H1 (cell line): ENCODE measurements at regions not wholly inside any gene's neighbourhood (a gene's known extent, or its start where the extent isn't known, plus 50 kb on each side); places are given as distances from the start of the nearest gene placed in this dataset.

ENCODE experiments used
- CTCF ChIA-PET: fragments of 300-600 bp; sonication (Branson Sonifier 250); formaldehyde crosslinking; loops from one replicate; lab custom pipeline; 2021; ENCODE audit not compliant: partially characterized antibody; lab: Charles Lee
- POLR2A ChIA-PET: fragments of 300-600 bp; sonication (Branson Sonifier 250); formaldehyde crosslinking; loops from one replicate; lab custom pipeline; 2021; ENCODE audit warnings: inconsistent platforms; ENCODE audit not compliant: partially characterized antibody; lab: Charles Lee
- DNase-seq, 2 experiments: peaks; one replicate each; pipeline versions ENCODE4 v3.0.0 to v3.0.0-alpha.2; 2010 to 2022; ENCODE audit warnings: low spot score in 2 of 2, low read depth in 1 of 2, mixed read lengths in 1 of 2
- FAIRE-seq: peaks from 2 replicates; lab custom pipeline; 2011; peaks lifted over from hg19 to GRCh38; lab: Jason Lieb, UNC
- H2AFZ ChIP-seq: 2 replicates; pipeline ENCODE4 v1.8.1; 2012; ENCODE audit warnings: low read length, inconsistent platforms
- H2AK5ac ChIP-seq: 2 replicates; pipeline ENCODE4 v1.6.1; 2013; ENCODE audit warnings: low read depth, low read length
- H2BK120ac ChIP-seq: replicated peaks from 2 replicates; pipeline ENCODE3; 2013; ENCODE audit warnings: low read depth, low read length, inconsistent platforms
- H2BK12ac ChIP-seq: 2 replicates; pipeline ENCODE4 v1.6.1; 2013; ENCODE audit warnings: low read depth, low read length
- H2BK15ac ChIP-seq: 2 replicates; pipeline ENCODE4 v1.6.1; 2013; ENCODE audit warnings: low read length
- H2BK20ac ChIP-seq: 2 replicates; pipeline ENCODE4 v1.6.1; 2013; ENCODE audit warnings: low read length
- H2BK5ac ChIP-seq: 2 replicates; pipeline ENCODE4 v1.6.1; 2013; ENCODE audit warnings: low read depth, low read length
- H3K14ac ChIP-seq: 2 replicates; pipeline ENCODE4 v1.6.1; 2013; ENCODE audit warnings: inconsistent platforms; ENCODE audit not compliant: insufficient read length
- H3K18ac ChIP-seq: 2 replicates; pipeline ENCODE4 v1.6.1; 2013; ENCODE audit warnings: low read length; ENCODE audit errors: extremely low read depth
- H3K23ac ChIP-seq: 2 replicates; pipeline ENCODE4 v1.6.1; 2013; ENCODE audit warnings: inconsistent platforms; ENCODE audit not compliant: insufficient read length
- H3K23me2 ChIP-seq: 2 replicates; pipeline ENCODE4 v1.6.1; 2013; ENCODE audit warnings: low read depth, low read length
- H3K27ac ChIP-seq: 2 replicates; pipeline ENCODE4 v1.6.1; 2011; ENCODE audit warnings: low read depth, low read length, inconsistent platforms
- H3K27me3 ChIP-seq, 4 experiments: replicated peaks in 1 of 4; 1 replicate in 1 of 4; 2 replicates in 3 of 4; pipeline versions ENCODE4 v1.6.1 to v1.8.1; 2011 to 2013; ENCODE audit warnings: low read length in 3 of 4, mild to moderate bottlenecking in 3 of 4, inconsistent platforms in 2 of 4, mixed read lengths in 2 of 4, moderate library complexity in 1 of 4; ENCODE audit not compliant: control insufficient read depth in 3 of 4, insufficient read depth in 3 of 4; ENCODE audit errors: extremely low read depth in 1 of 4
- H3K36me3 ChIP-seq, 4 experiments: 2 replicates each; pipeline versions ENCODE4 v1.6.1 to v1.8.1; 2011 to 2013; ENCODE audit warnings: mild to moderate bottlenecking in 4 of 4, low read length in 3 of 4, moderate library complexity in 2 of 4, control low read depth in 1 of 4, inconsistent platforms in 1 of 4; ENCODE audit not compliant: insufficient read depth in 4 of 4, control insufficient read depth in 2 of 4
- H3K4ac ChIP-seq: replicated peaks from 2 replicates; pipeline ENCODE3; 2013; ENCODE audit warnings: low read length, low read depth, mixed read lengths, inconsistent platforms; ENCODE audit not compliant: insufficient read length
- H3K4me1 ChIP-seq, 4 experiments: replicated peaks in 1 of 4; 1 replicate in 1 of 4; 2 replicates in 3 of 4; pipeline versions ENCODE4 v1.6.1 to v1.8.1; 2011 to 2013; ENCODE audit warnings: low read length in 3 of 4, inconsistent platforms in 2 of 4, mixed read lengths in 1 of 4; ENCODE audit not compliant: insufficient read depth in 4 of 4, control insufficient read depth in 3 of 4
- H3K4me2 ChIP-seq, 2 experiments: 2 replicates each; pipeline versions ENCODE4 v1.6.1 to v1.8.1; 2011 to 2013; ENCODE audit warnings: low read depth in 2 of 2, low read length in 2 of 2, control low read depth in 1 of 2, inconsistent platforms in 1 of 2, mild to moderate bottlenecking in 1 of 2; ENCODE audit not compliant: insufficient read depth in 1 of 2
- H3K4me3 ChIP-seq, 4 experiments: fragments of 200-600, 300-600 bp in 1 of 4; sonication (generic), shearing (Covaris generic), sonication (Bioruptor Twin) in 1 of 4; 2 replicates each; pipeline versions ENCODE4 v1.5.1 to v1.8.1; 2011 to 2016; ENCODE audit warnings: low read length in 4 of 4, low read depth in 3 of 4, control low read depth in 2 of 4, inconsistent platforms in 2 of 4, mild to moderate bottlenecking in 2 of 4, mixed read lengths in 1 of 4, moderate library complexity in 1 of 4; ENCODE audit not compliant: insufficient read depth in 2 of 4; ENCODE audit errors: extremely low read depth in 1 of 4
- H3K56ac ChIP-seq: replicated peaks from 2 replicates; pipeline ENCODE3; 2013; ENCODE audit warnings: low read depth, mild to moderate bottlenecking, mixed read lengths, low read length, inconsistent platforms; ENCODE audit not compliant: insufficient read length
- H3K79me1 ChIP-seq: 2 replicates; pipeline ENCODE4 v1.6.1; 2013; ENCODE audit warnings: low read depth, low read length, control low read depth
- H3K79me2 ChIP-seq, 2 experiments: 2 replicates each; pipeline versions ENCODE4 v1.6.1 to v1.8.1; 2012 to 2013; ENCODE audit warnings: low read length in 2 of 2, mild to moderate bottlenecking in 2 of 2, inconsistent platforms in 1 of 2; ENCODE audit not compliant: insufficient read depth in 2 of 2, control insufficient read depth in 1 of 2
- H3K9ac ChIP-seq, 4 experiments: replicated peaks in 1 of 4; 1 replicate in 1 of 4; 2 replicates in 3 of 4; pipeline versions ENCODE4 v1.6.1 to v1.8.1; 2011 to 2013; ENCODE audit warnings: low read depth in 3 of 4, low read length in 3 of 4, control low read depth in 2 of 4, mild to moderate bottlenecking in 2 of 4, moderate library complexity in 2 of 4, inconsistent platforms in 1 of 4; ENCODE audit errors: extremely low read depth in 1 of 4
- H3K9me3 ChIP-seq, 2 experiments: 2 replicates each; pipeline versions ENCODE4 v1.6.1 to v1.8.1; 2012 to 2013; ENCODE audit warnings: mild to moderate bottlenecking in 2 of 2, moderate library complexity in 2 of 2, control low read depth in 1 of 2, inconsistent platforms in 1 of 2, low read depth in 1 of 2, low read length in 1 of 2, mixed read lengths in 1 of 2; ENCODE audit not compliant: insufficient read depth in 2 of 2
- H4K20me1 ChIP-seq, 2 experiments: replicated peaks in 1 of 2; 2 replicates each; pipeline versions ENCODE3 to v1.8.1; 2011 to 2013; ENCODE audit warnings: inconsistent platforms in 2 of 2, low read length in 2 of 2, mild to moderate bottlenecking in 1 of 2; ENCODE audit not compliant: insufficient read depth in 2 of 2, control insufficient read depth in 1 of 2
- H4K5ac ChIP-seq: 2 replicates; pipeline ENCODE4 v1.6.1; 2013; ENCODE audit warnings: low read length, low read depth, mixed read lengths, inconsistent platforms; ENCODE audit not compliant: insufficient read length
- H4K8ac ChIP-seq: 2 replicates; pipeline ENCODE4 v1.8.0; 2013; ENCODE audit warnings: mild to moderate bottlenecking, moderate library complexity, low read length, inconsistent platforms; ENCODE audit not compliant: insufficient read depth; ENCODE audit errors: extremely low read depth
- H4K91ac ChIP-seq: replicated peaks from 2 replicates; pipeline ENCODE3; 2013; ENCODE audit warnings: low read length, mixed read lengths, inconsistent platforms; ENCODE audit not compliant: insufficient read length
- NRF1 ChIP-seq: IDR thresholded peaks from 2 replicates; pipeline ENCODE4 v1.6.1; 2011; ENCODE audit warnings: mild to moderate bottlenecking, low read depth, low read length, improper control_type of control experiment
- WGBS, 2 experiments: shearing (Covaris generic) in 1 of 2; methylation state at CpG; one replicate each; pipeline versions ENCODE4 v1.1.6 to v1.1.7; 2013 to 2015; ENCODE audit warnings: low lambda C conversion rate in 2 of 2, mixed read lengths in 2 of 2, inconsistent platforms in 1 of 2, low coverage in 1 of 2, missing lambda C conversion rate in 1 of 2; ENCODE audit not compliant: insufficient replicate concordance in 2 of 2, insufficient coverage in 1 of 2, insufficient read length in 1 of 2; ENCODE audit errors: extremely low coverage in 1 of 2, missing lambda C conversion rate in 1 of 2; 5-methylcytosine and 5-hydroxymethylcytosine counted together
- TF ChIP-seq, protein P1 (sequence below): IDR thresholded peaks from 2 replicates; pipeline ENCODE4 v1.6.1; 2011; ENCODE audit warnings: low read length, improper control_type of control experiment

DNA sequence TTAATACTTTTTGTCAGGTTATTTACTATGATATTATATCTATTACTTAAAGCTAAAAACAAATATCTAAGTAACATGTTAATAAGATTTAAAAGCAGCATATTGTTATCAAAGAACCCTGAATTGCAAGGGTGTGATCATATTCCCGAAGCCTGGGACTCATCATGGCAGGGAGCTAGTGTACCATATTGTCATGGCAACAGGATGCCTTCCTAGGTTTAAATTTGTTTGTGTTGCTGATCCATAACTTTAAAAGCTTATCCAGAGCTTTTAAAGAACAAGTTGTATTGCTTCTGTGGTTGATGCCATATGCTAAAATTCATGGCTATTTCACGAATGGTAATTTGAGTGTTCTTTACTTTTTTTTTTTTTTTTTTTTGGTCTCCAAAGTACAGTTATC is 500.5 kb downstream of the NAV3 start:
- Histone ChIP-seq H3K18ac (no peak overlapping the region), H3K27ac (no peak overlapping the region), H3K27me3 (no peaks in the 10 kb centered on the region), H3K56ac (no peak overlapping the region), H3K4me2 (no peak overlapping the region), H2AK5ac (no peak overlapping the region), H4K91ac (no peak overlapping the region), H2BK20ac (no peak overlapping the region), H4K8ac (no peak overlapping the region), H3K23ac (no peak overlapping the region), H3K9ac (no peak overlapping the region), H4K20me1 (no peaks in the 10 kb centered on the region), H2AFZ (no peak overlapping the region), H3K4me3 (no peak overlapping the region), H2BK15ac (no peak overlapping the region), H4K5ac (no peak overlapping the region), H3K23me2 (no peaks in the 10 kb centered on the region), H3K79me2 (no peaks in the 10 kb centered on the region), H3K79me1 (no peaks in the 10 kb centered on the region), H3K9me3 (no peaks in the 10 kb centered on the region), H3K4me1 (no peaks in the 10 kb centered on the region), H2BK120ac (no peak overlapping the region), H3K36me3 (no peaks in the 10 kb centered on the region), H2BK12ac (no peak overlapping the region), H3K14ac (no peak overlapping the region), H2BK5ac (no peak overlapping the region), H3K4ac (no peak overlapping the region)
- DNase-seq: no peak
- ChIA-PET CTCF (no interaction called here), POLR2A (no interaction called here)
- FAIRE-seq: no peak
- 86% methylated on average over 2 of the region's 2 CpGs; no CpG with 5 or more reads in 1 of the 2 experiments for WGBS, 2 experiments
- TF ChIP-seq NRF1: no peak
- TF ChIP-seq, protein P1, sequence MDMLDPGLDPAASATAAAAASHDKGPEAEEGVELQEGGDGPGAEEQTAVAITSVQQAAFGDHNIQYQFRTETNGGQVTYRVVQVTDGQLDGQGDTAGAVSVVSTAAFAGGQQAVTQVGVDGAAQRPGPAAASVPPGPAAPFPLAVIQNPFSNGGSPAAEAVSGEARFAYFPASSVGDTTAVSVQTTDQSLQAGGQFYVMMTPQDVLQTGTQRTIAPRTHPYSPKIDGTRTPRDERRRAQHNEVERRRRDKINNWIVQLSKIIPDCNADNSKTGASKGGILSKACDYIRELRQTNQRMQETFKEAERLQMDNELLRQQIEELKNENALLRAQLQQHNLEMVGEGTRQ: no peak
